GM18519 (cell line): ENCODE measurements at regions not wholly inside any gene's neighbourhood (a gene's known extent, or its start where the extent isn't known, plus 50 kb on each side); places are given as distances from the start of the nearest gene placed in this dataset.

Source experiments
- ATAC-seq: cut with Tn5 transposase; IDR thresholded peaks from one replicate; pipeline ENCODE4 v1.9.1; 2021; ENCODE audit warnings: mild to moderate bottlenecking, moderate library complexity; ENCODE audit not compliant: unreplicated experiment, low FRiP score

GRCh38 chr4:119937746-119938145 lies 128.9 kb downstream of the MAD2L1 start:
- ATAC-seq = no peak

- ATAC-seq = no peak
These were observed 133.0 kb downstream of the MAD2L1 start for GRCh38 chr4:119933606-119934005.

GRCh38 chr4:119932277-119932676 lies 134.4 kb downstream of the MAD2L1 start:
- ATAC-seq = no peak

DNA sequence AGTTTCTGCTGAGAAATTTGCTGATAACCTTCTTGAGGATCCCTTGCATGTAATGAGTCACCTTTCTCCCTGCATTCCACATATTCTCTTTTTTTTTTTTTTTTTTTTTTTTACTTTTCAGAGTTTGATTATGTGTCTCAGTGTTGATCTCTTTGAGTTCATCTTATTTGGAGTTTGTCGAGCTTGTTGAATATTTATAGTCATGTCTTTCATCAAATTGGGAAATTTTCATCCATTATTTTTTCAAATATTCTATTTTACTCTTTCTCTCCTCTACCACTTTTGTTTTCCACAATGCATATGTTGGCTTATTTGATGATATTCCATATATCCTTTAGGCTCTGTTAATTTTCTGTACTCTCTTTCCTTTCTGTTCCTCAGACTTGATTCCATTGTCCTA lies 136.1 kb downstream of the MAD2L1 start:
- no peak for ATAC-seq

DNA sequence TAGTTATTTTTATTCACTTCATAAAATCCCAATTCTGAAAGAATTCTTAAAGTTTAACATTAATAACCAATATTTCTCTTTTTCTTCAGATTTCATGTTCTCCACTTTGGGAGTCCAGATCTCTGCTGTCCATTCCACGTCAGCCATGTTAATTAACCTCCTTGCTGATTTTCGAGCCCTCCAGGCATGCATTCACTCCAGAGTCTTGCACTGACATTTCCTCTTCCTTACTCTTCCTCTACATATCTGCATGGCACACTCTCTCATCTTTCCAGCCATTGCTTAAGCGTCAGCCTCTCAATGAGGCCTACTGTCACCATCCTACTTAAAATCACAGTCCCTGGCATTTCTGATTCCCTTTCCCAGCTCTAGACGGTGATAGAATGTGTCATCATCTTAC lies 144.8 kb downstream of the MAD2L1 start:
- no peak for ATAC-seq

DNA sequence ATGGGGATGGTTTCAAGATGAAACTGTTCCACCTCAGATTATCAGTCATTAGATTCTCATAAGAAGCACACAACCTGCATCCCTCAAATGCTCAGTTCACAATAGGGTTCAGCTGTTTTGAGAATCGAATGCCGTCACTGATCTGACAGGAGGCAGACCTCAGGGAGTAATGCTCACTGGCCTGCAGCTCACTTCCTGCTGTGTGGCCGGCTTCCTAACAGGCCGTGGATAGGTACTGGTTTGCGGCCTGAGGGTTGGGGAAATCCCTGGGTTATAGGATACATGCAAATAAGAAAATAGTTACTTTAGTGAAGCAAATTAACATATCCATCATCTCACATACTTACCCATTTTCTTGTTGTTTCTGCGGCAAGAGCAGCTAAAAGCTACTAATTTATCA lies 160.4 kb downstream of the MAD2L1 start:
- no peak for ATAC-seq

GRCh38 chr4:119898211-119898610 lies 168.4 kb downstream of the MAD2L1 start:
- ATAC-seq = no peak

DNA sequence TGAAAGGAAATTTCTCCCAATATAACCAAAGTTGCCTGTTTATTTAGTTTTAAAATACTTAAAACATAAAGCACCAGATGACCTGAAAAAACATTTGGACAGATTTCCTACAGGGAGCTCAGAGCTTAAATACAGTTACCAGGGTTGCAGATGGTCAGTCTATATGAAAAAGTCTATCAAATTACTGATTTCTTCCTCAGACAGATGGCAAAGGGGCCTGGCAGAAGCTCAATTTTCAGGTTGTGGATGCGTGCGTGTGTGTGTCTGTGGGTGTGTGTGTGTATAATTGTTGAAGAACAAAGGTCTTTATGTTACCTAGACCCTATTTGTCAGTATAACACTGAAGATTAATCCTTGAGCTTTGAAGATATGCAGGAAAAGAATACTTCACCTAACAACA lies 169.4 kb downstream of the MAD2L1 start:
- no peak for ATAC-seq

- ATAC-seq = no peak
These were observed 171.9 kb downstream of the MAD2L1 start for GRCh38 chr4:119894650-119895208.

GRCh38 chr4:119873794-119874325 lies 192.8 kb downstream of the MAD2L1 start:
- no peak for ATAC-seq

DNA sequence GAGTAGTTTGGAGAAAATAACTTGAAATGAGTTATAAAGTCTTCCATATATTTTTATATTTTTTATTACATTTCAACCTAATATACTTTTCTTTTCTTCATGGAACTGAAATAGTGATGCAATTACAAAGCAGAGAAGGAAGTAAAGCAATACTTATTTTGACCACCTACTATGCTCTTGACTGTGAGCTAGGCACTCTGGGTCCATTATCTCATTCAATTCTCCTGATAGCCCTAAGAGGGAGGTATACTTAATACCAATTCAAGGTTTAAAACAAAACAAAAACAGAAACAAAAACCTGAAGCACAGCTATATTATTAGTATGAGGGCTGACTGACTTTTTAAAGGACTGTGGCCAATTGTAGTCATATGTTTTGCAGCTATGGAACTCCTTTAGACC lies 193.5 kb downstream of the MAD2L1 start:
- ATAC-seq = no peak

DNA sequence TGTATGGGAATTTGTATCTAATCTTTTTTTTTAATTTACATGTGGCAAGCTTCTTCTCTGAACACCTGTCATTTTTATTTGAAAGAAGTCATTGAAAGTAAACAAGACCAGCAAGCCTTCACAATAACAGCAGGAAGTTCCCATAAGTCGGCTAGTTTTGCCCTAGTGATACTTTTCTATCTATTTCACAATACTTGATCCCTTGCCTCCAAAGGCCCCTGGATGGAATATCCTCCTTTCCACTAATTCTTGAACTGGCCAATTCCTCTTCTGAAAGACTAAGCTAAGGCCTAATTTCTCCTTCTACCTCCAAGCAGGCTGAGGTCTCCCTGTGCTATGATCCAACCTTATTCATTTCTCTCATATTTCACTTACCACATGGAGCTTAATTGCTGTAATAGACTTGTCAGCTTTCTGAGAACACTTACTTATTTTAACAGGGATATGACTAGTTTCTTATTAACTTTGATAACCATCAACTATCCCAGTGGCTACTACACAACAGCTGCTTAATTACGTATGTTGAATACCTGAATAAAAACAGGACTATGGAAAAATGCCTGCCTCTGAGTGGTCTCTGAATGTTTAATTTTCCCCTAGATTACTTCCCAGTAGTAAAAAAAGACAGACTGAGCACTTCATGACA lies 194.2 kb downstream of the MAD2L1 start:
- no peak for ATAC-seq

DNA sequence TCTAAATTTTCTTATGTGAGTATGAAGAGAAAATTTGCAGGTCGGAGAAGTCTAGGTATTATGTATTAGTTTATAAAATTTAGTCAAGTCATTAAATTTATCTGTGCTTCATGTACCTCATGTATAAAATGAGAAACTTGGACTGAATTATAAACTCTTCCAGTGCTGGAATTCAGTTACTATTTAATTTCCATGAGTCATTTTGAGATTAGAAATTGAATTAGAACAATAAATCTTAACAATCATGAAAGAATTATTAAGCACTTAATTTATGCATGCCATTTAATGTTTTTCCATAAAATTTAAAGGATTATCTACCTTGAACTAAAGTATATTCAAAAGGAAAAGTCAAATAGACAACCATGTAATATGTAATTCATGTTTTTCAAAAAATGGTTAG lies 195.8 kb downstream of the MAD2L1 start:
- ATAC-seq = no peak

- ATAC-seq = no peak
These were observed 200.9 kb downstream of the MAD2L1 start for GRCh38 chr4:119865789-119866188.

DNA sequence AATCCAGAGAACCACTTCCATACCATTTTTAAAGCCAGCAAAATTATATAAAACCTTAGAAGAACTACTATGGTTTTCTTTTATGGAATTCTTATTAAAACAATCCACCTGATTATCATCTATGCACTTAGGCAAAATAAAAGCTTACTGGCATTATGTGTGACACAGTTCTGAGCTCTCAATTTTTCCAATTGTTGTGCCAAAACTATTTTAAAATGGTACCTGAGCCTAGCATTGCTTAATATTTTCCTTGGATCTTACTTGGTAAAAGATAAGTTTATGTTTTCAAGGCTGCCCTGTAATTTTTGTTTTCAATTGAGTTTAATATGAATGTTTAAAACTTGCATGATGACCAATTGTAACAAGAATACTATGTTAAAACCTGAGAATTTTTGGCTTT lies 201.3 kb downstream of the MAD2L1 start:
- ATAC-seq = no peak

DNA sequence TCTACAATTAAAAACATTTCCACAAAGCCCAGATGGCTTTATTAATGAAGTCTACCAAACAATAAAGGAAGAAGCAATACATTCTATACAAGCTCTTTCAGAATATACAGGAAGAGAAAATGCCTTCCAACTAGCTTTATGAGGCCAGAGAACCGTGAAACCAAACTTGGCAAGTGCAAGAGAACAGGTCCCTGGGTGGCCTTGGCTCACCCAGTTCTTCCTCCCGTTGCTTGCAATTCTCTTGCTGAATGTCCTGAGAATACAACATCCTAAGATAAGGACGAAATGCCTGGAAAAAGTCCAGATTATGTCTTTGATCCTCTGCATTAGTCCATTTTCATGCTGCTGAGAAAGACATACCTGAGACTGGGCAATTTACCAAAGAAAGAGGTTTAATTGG lies 204.9 kb downstream of the MAD2L1 start:
- ATAC-seq = no peak

GRCh38 chr4:119858176-119858575 lies 208.5 kb downstream of the MAD2L1 start:
- ATAC-seq = no peak

GRCh38 chr4:119854364-119854763 lies 212.3 kb downstream of the MAD2L1 start:
- no peak for ATAC-seq

DNA sequence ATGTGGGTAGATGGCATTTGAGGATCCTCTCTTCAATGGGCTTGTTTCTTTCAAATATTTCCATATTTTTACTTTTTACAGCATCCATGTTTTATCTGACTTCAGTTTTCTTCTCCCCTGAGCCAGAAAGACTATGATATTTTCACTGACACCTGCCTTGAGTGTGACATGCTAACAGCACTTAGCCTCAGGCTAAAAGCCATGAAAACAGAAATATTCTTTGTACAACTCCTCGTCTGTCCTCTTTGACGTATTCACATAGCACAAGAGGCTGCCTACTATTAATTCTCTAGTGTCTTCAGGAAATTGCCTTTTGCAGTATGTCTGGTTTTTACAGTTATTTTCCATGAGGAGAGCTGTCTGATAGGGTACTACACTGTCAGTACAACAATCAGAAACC lies 215.0 kb downstream of the MAD2L1 start:
- ATAC-seq = no peak

GRCh38 chr4:119841361-119841760 lies 212.8 kb upstream of the PDE5A start:
- no peak for ATAC-seq

DNA sequence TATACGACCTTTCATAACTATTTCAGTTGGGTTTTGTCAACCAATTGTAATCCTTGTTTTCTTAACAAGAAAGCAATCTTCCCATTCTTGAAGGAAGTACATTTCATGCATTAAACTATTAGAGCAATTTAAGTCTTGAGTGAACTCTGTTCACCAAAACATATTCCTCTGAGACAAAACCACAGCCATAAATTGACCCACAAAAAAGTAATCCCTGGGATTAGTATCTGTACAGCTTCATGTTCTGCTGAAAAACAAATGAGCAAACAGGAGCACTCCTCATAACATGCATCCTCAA lies 207.0 kb upstream of the PDE5A start:
- no peak for ATAC-seq

GRCh38 chr4:119834906-119835612 lies 206.5 kb upstream of the PDE5A start:
- ATAC-seq = no peak
